ENCODE measurements at regions not wholly inside any gene's neighbourhood (a gene's known extent, or its start where the extent isn't known, plus 50 kb on each side); places are given as distances from the start of the nearest gene placed in this dataset.

DNA sequence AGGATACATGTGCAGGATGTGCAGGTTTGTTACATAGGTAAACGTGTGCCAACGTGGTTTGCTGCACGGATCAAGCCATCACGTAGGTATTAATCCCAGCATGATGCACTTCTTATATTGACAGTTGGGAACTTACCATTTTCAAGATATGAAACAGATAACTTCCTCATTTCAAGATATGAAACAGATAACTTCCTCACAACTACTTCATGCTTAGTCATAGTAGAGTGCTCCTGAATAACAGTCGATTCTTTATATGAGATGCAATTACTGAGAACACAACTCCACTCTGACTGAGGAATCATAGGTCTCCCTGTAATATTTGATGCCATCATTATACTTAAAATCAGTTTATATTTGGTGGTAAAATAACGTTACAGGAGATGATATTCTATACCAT lies 1124.3 kb downstream of the AMY1C start:
- H2BK5ac ChIP-seq (ENCODE audit: low read depth, low read length, poor library complexity, severe bottlenecking), result no peak overlapping the region
- H3K4me1 ChIP-seq (ENCODE audit: control insufficient read depth, insufficient read depth, low read depth, low read length), result no peaks in the 10 kb centered on the region
- H3K79me1 ChIP-seq (replicated peaks; ENCODE audit: low read length, poor library complexity, severe bottlenecking), result no peaks in the 10 kb centered on the region
- no peak overlapping the region for H3K23ac ChIP-seq (ENCODE audit: low read length in 2 of 2)
- 96% methylated on average over 5 of the region's 6 CpGs for WGBS
- no peak overlapping the region for H3K4me2 ChIP-seq (ENCODE audit: low read length, poor library complexity, severe bottlenecking)
- no peaks in the 10 kb centered on the region for H3K9me3 ChIP-seq (ENCODE audit: control insufficient read depth, low read length)
- H3K27ac ChIP-seq (ENCODE audit: low read length, poor library complexity, severe bottlenecking), result no peak overlapping the region
- H4K8ac ChIP-seq (ENCODE audit: low read length), result no peak overlapping the region
- no peak overlapping the region for H3K18ac ChIP-seq (ENCODE audit: low read depth in 1 of 2, low read length in 2 of 2)
- H3K9ac ChIP-seq (ENCODE audit: low read length), result no peak overlapping the region
- no peaks in the 10 kb centered on the region for H3K27me3 ChIP-seq (ENCODE audit: control insufficient read depth in 1 of 2, insufficient read depth in 1 of 2, low read length in 2 of 2)
- no peak overlapping the region for H2AFZ ChIP-seq (ENCODE audit: low read depth, low read length)
- H3K14ac ChIP-seq (ENCODE audit: low read length in 2 of 2), result no peak overlapping the region
- no peak overlapping the region for H2BK15ac ChIP-seq (ENCODE audit: low read depth, poor library complexity, severe bottlenecking)
- no peak overlapping the region for H4K91ac ChIP-seq (ENCODE audit: low read length)
- no peak overlapping the region for H2BK12ac ChIP-seq (ENCODE audit: low read length in 2 of 2)
- H2AK5ac ChIP-seq (ENCODE audit: low read length, severe bottlenecking), result no peak overlapping the region
- no peak overlapping the region for H3K4ac ChIP-seq (ENCODE audit: low read depth in 1 of 2, low read length in 2 of 2)
- no peaks in the 10 kb centered on the region for H3K36me3 ChIP-seq (ENCODE audit: control insufficient read depth in 1 of 2, insufficient read depth in 2 of 2, low read depth in 1 of 2, low read length in 2 of 2)
- no peak overlapping the region for H3K4me3 ChIP-seq (ENCODE audit: insufficient read depth in 1 of 2, low read depth in 1 of 2, low read length in 2 of 2)
- no peak overlapping the region for H2BK120ac ChIP-seq (ENCODE audit: low read depth, low read length)
- no peak for DNase-seq

DNA sequence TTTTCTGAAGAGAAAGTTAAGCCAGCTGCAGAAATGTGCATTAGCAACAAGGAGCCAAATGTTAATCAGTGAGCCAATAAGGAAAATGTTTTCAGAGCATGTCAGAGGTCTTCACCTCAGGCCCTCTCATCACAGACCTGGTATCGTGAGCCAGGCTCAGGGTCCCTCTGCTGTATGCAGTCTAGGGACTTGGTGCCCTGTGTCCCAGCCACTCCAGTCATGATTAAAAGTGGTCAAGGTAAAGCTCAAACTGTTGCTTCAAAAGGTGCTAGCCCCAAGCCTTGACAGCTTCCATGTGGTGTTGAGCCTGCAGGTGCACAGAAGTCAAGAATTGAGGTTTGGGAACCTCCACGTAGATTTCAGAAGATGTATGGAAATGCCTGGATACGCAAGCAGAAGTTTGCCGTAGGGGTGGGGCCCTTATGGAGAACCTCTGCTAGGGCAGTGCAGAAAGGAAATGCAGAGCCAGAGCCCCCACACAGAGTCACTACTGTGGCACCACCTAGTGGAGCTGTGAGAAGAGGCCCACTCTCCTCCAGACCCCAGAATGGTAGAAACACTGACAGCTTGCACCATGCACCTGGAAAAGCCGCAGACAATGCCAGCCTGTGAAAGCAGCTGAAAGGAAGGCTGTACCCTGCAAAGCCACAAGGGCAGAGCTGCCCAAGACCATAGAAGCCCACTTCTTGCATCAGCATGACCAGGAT lies 1128.7 kb downstream of the AMY1C start:
- no peak overlapping the region for H3K4me2 ChIP-seq (ENCODE audit: low read length, poor library complexity, severe bottlenecking)
- H3K4ac ChIP-seq (ENCODE audit: low read depth in 1 of 2, low read length in 2 of 2), result no peak overlapping the region
- H3K27ac ChIP-seq (ENCODE audit: low read length, poor library complexity, severe bottlenecking), result no peak overlapping the region
- H2BK12ac ChIP-seq (ENCODE audit: low read length in 2 of 2), result no peak overlapping the region
- H2BK5ac ChIP-seq (ENCODE audit: low read depth, low read length, poor library complexity, severe bottlenecking), result no peak overlapping the region
- H3K14ac ChIP-seq (ENCODE audit: low read length in 2 of 2), result no peak overlapping the region
- H3K9me3 ChIP-seq (ENCODE audit: control insufficient read depth, low read length), result no peaks in the 10 kb centered on the region
- 69% methylated on average over 5 of the region's 5 CpGs for WGBS
- no peak overlapping the region for H2AK5ac ChIP-seq (ENCODE audit: low read length, severe bottlenecking)
- no peak overlapping the region for H2AFZ ChIP-seq (ENCODE audit: low read depth, low read length)
- no peaks in the 10 kb centered on the region for H3K79me1 ChIP-seq (replicated peaks; ENCODE audit: low read length, poor library complexity, severe bottlenecking)
- no peaks in the 10 kb centered on the region for H3K36me3 ChIP-seq (ENCODE audit: control insufficient read depth in 1 of 2, insufficient read depth in 2 of 2, low read depth in 1 of 2, low read length in 2 of 2)
- no peak overlapping the region for H3K9ac ChIP-seq (ENCODE audit: low read length)
- H4K8ac ChIP-seq (ENCODE audit: low read length), result no peak overlapping the region
- H2BK120ac ChIP-seq (ENCODE audit: low read depth, low read length), result no peak overlapping the region
- H4K91ac ChIP-seq (ENCODE audit: low read length), result no peak overlapping the region
- H3K23ac ChIP-seq (ENCODE audit: low read length in 2 of 2), result no peak overlapping the region
- DNase-seq, result no peak
- H3K4me3 ChIP-seq (ENCODE audit: insufficient read depth in 1 of 2, low read depth in 1 of 2, low read length in 2 of 2), result no peak overlapping the region
- H3K18ac ChIP-seq (ENCODE audit: low read depth in 1 of 2, low read length in 2 of 2), result no peak overlapping the region
- no peak overlapping the region for H2BK15ac ChIP-seq (ENCODE audit: low read depth, poor library complexity, severe bottlenecking)
- no peaks in the 10 kb centered on the region for H3K4me1 ChIP-seq (ENCODE audit: control insufficient read depth, insufficient read depth, low read depth, low read length)
- H3K27me3 ChIP-seq (ENCODE audit: control insufficient read depth in 1 of 2, insufficient read depth in 1 of 2, low read length in 2 of 2), result no peaks in the 10 kb centered on the region

DNA sequence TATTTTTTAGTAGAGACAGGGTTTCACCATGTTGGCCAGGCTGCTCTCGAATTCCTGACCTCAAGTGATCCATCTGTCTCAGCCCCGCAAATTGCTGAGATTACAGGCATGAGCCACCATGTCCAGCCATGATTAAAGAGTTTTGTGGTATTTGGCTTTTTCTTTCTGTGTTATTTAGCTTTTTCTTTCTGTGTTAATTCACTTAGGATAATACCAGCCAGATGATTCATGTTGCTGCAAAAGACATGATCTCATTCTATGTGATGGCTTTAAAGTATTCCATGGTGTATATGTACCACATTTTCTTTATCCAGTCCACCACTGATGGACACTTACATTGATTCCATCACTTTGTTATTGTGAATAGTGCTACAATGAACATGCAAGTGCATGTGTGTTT lies 1135.2 kb downstream of the AMY1C start:
- H3K36me3 ChIP-seq (ENCODE audit: control insufficient read depth in 1 of 2, insufficient read depth in 2 of 2, low read depth in 1 of 2, low read length in 2 of 2), result no peaks in the 10 kb centered on the region
- H3K27ac ChIP-seq (ENCODE audit: low read length, poor library complexity, severe bottlenecking), result no peak overlapping the region
- H2AK5ac ChIP-seq (ENCODE audit: low read length, severe bottlenecking), result no peak overlapping the region
- H2BK12ac ChIP-seq (ENCODE audit: low read length in 2 of 2), result no peak overlapping the region
- no peak overlapping the region for H2BK120ac ChIP-seq (ENCODE audit: low read depth, low read length)
- no peak overlapping the region for H2BK5ac ChIP-seq (ENCODE audit: low read depth, low read length, poor library complexity, severe bottlenecking)
- no peaks in the 10 kb centered on the region for H3K4me1 ChIP-seq (ENCODE audit: control insufficient read depth, insufficient read depth, low read depth, low read length)
- H2AFZ ChIP-seq (ENCODE audit: low read depth, low read length), result no peak overlapping the region
- no peak overlapping the region for H3K4ac ChIP-seq (ENCODE audit: low read depth in 1 of 2, low read length in 2 of 2)
- no peak overlapping the region for H3K18ac ChIP-seq (ENCODE audit: low read depth in 1 of 2, low read length in 2 of 2)
- no peaks in the 10 kb centered on the region for H3K79me1 ChIP-seq (replicated peaks; ENCODE audit: low read length, poor library complexity, severe bottlenecking)
- no peaks in the 10 kb centered on the region for H3K27me3 ChIP-seq (ENCODE audit: control insufficient read depth in 1 of 2, insufficient read depth in 1 of 2, low read length in 2 of 2)
- H3K9me3 ChIP-seq (ENCODE audit: control insufficient read depth, low read length), result no peaks in the 10 kb centered on the region
- H3K23ac ChIP-seq (ENCODE audit: low read length in 2 of 2), result no peak overlapping the region
- no peak overlapping the region for H3K14ac ChIP-seq (ENCODE audit: low read length in 2 of 2)
- DNase-seq, result no peak
- H2BK15ac ChIP-seq (ENCODE audit: low read depth, poor library complexity, severe bottlenecking), result no peak overlapping the region
- no peak overlapping the region for H3K4me2 ChIP-seq (ENCODE audit: low read length, poor library complexity, severe bottlenecking)
- H3K9ac ChIP-seq (ENCODE audit: low read length), result no peak overlapping the region
- no peak overlapping the region for H3K4me3 ChIP-seq (ENCODE audit: insufficient read depth in 1 of 2, low read depth in 1 of 2, low read length in 2 of 2)
- 77% methylated on average over 2 of the region's 2 CpGs for WGBS
- H4K8ac ChIP-seq (ENCODE audit: low read length), result no peak overlapping the region
- no peak overlapping the region for H4K91ac ChIP-seq (ENCODE audit: low read length)

- 92% methylated on average over 3 of the region's 3 CpGs for whole genome bisulfite sequencing
- H3K4ac ChIP-seq (ENCODE audit: low read depth in 1 of 2, low read length in 2 of 2), result no peak overlapping the region
Observed at GRCh38 chr1:104905322-104905721, 1155.6 kb downstream of the AMY1C start.

More at GRCh38 chr1:104905322-104905721, 1155.6 kb downstream of the AMY1C start:
- no peak overlapping the region for H2AFZ ChIP-seq (ENCODE audit: low read depth, low read length)
- H3K27me3 ChIP-seq (ENCODE audit: control insufficient read depth in 1 of 2, insufficient read depth in 1 of 2, low read length in 2 of 2), result no peaks in the 10 kb centered on the region
- no peak overlapping the region for H4K8ac ChIP-seq (ENCODE audit: low read length)
- H3K9ac ChIP-seq (ENCODE audit: low read length), result no peak overlapping the region
- no peak overlapping the region for H3K27ac ChIP-seq (ENCODE audit: low read length, poor library complexity, severe bottlenecking)
- H3K4me1 ChIP-seq (ENCODE audit: control insufficient read depth, insufficient read depth, low read depth, low read length), result no peaks in the 10 kb centered on the region
- H3K4me2 ChIP-seq (ENCODE audit: low read length, poor library complexity, severe bottlenecking), result no peak overlapping the region
- H4K91ac ChIP-seq (ENCODE audit: low read length), result no peak overlapping the region
- no peak overlapping the region for H2BK120ac ChIP-seq (ENCODE audit: low read depth, low read length)
- no peak overlapping the region for H3K14ac ChIP-seq (ENCODE audit: low read length in 2 of 2)
- H3K36me3 ChIP-seq (ENCODE audit: control insufficient read depth in 1 of 2, insufficient read depth in 2 of 2, low read depth in 1 of 2, low read length in 2 of 2), result no peaks in the 10 kb centered on the region
- no peak overlapping the region for H2BK5ac ChIP-seq (ENCODE audit: low read depth, low read length, poor library complexity, severe bottlenecking)
- H3K79me1 ChIP-seq (replicated peaks; ENCODE audit: low read length, poor library complexity, severe bottlenecking), result no peaks in the 10 kb centered on the region
- H2BK12ac ChIP-seq (ENCODE audit: low read length in 2 of 2), result no peak overlapping the region
- no peak for DNase-seq
- no peak overlapping the region for H3K23ac ChIP-seq (ENCODE audit: low read length in 2 of 2)
- no peaks in the 10 kb centered on the region for H3K9me3 ChIP-seq (ENCODE audit: control insufficient read depth, low read length)
- H2BK15ac ChIP-seq (ENCODE audit: low read depth, poor library complexity, severe bottlenecking), result no peak overlapping the region
- H2AK5ac ChIP-seq (ENCODE audit: low read length, severe bottlenecking), result no peak overlapping the region
- no peak overlapping the region for H3K18ac ChIP-seq (ENCODE audit: low read depth in 1 of 2, low read length in 2 of 2)
- no peak overlapping the region for H3K4me3 ChIP-seq (ENCODE audit: insufficient read depth in 1 of 2, low read depth in 1 of 2, low read length in 2 of 2)
